Endothelial cell of umbilical vein (primary cell): ENCODE measurements at regions not wholly inside any gene's neighbourhood (a gene's known extent, or its start where the extent isn't known, plus 50 kb on each side); places are given as distances from the start of the nearest gene placed in this dataset.

Source experiments
- BruUV-seq: library from RNA; stranded (reverse); fragments of 400-500 nt; replicated peaks from 2 replicates; lab custom pipeline; 2021; lab: Mats Ljungman, UMichigan
- CTCF ChIA-PET: fragments of 300-600, 350-600 bp; sonication (Branson Sonifier 250); formaldehyde crosslinking; loops from one replicate; lab custom pipeline; 2021; ENCODE audit warnings: antibody characterized with exemption, inconsistent platforms; lab: Charles Lee
- POLR2A ChIA-PET: fragments of 300-600, 350-600 bp; sonication (Branson Sonifier 250); formaldehyde crosslinking; loops from one replicate; lab custom pipeline; 2021; ENCODE audit warnings: antibody characterized with exemption, inconsistent platforms; lab: Charles Lee
- DNase-seq: peaks from one replicate; pipeline ENCODE4 v3.0.0-alpha.2; 2011; ENCODE audit warnings: low read depth, low spot score
- FAIRE-seq: peaks from 2 replicates; lab custom pipeline; 2011; peaks lifted over from hg19 to GRCh38; lab: Jason Lieb, UNC
- H2AFZ ChIP-seq: 2 replicates; pipeline ENCODE4 v1.6.0; 2012; ENCODE audit warnings: low read depth, low read length, control low read depth, inconsistent platforms
- H3K27ac ChIP-seq: 2 replicates; pipeline ENCODE4 v1.5.1; 2011; ENCODE audit warnings: low read depth, mild to moderate bottlenecking, control low read depth, low read length, moderate library complexity; ENCODE audit not compliant: insufficient read depth
- H3K27me3 ChIP-seq, 2 experiments: 2 replicates each; pipeline versions ENCODE4 v1.6.0 to v1.6.1; 2011; ENCODE audit warnings: low read length in 2 of 2, mixed read lengths in 1 of 2; ENCODE audit not compliant: control insufficient read depth in 2 of 2, insufficient read depth in 2 of 2
- H3K36me3 ChIP-seq, 2 experiments: 2 replicates in 1 of 2; 3 replicates in 1 of 2; pipeline ENCODE4 v1.5.1; 2011; ENCODE audit warnings: low read length in 2 of 2, mild to moderate bottlenecking in 1 of 2, moderate library complexity in 1 of 2; ENCODE audit not compliant: control insufficient read depth in 2 of 2, insufficient read depth in 2 of 2; ENCODE audit errors: extremely low read depth in 1 of 2
- H3K4me1 ChIP-seq: 3 replicates; pipeline ENCODE4 v1.5.1; 2011; ENCODE audit warnings: mild to moderate bottlenecking, low read length; ENCODE audit not compliant: control insufficient read depth, insufficient read depth; ENCODE audit errors: extremely low read depth
- H3K4me2 ChIP-seq: 2 replicates; pipeline ENCODE4 v1.6.1; 2011; ENCODE audit warnings: low read length, control low read depth, mixed read lengths; ENCODE audit not compliant: insufficient read depth
- H3K4me3 ChIP-seq, 3 experiments: fragments of 200-600 bp in 1 of 3; sonication (generic), shearing (Covaris generic) in 1 of 3; replicated peaks in 1 of 3; 2 replicates each; pipeline ENCODE4 v1.5.1; 2011 to 2016; ENCODE audit warnings: control low read depth in 3 of 3, low read length in 3 of 3, mild to moderate bottlenecking in 2 of 3, inconsistent platforms in 1 of 3, low read depth in 1 of 3, moderate library complexity in 1 of 3; ENCODE audit not compliant: insufficient read depth in 1 of 3
- H3K79me2 ChIP-seq: 2 replicates; pipeline ENCODE4 v1.6.0; 2012; ENCODE audit warnings: low read length, inconsistent platforms; ENCODE audit not compliant: control insufficient read depth, insufficient read depth
- H3K9ac ChIP-seq: replicated peaks from 2 replicates; pipeline ENCODE3; 2011; ENCODE audit warnings: low read length, control low read depth; ENCODE audit not compliant: insufficient read depth; ENCODE audit errors: extremely low read depth
- H3K9me1 ChIP-seq: replicated peaks from 3 replicates; pipeline ENCODE4 v1.6.0; 2011; ENCODE audit warnings: mild to moderate bottlenecking, low read length; ENCODE audit not compliant: control insufficient read depth, insufficient read depth; ENCODE audit errors: extremely low read depth
- H3K9me3 ChIP-seq: replicated peaks from 2 replicates; pipeline ENCODE4 v1.5.1; 2012; ENCODE audit warnings: low read length, inconsistent platforms; ENCODE audit not compliant: control insufficient read depth, insufficient read depth
- H4K20me1 ChIP-seq: replicated peaks from 2 replicates; pipeline ENCODE3; 2011; ENCODE audit warnings: mild to moderate bottlenecking, low read length; ENCODE audit not compliant: control insufficient read depth, insufficient read depth; ENCODE audit errors: extremely low read depth
- CTCF ChIP-seq, 2 donors: IDR thresholded peaks; 1 replicate in 1 of 2; 2 replicates in 1 of 2; pipeline ENCODE4 v1.5.1; 2011; ENCODE audit warnings: low read length in 2 of 2, mild to moderate bottlenecking in 2 of 2, moderate library complexity in 2 of 2, control low read depth in 1 of 2, inconsistent platforms in 1 of 2, low read depth in 1 of 2; ENCODE audit not compliant: insufficient read depth in 1 of 2; ENCODE audit errors: extremely low read depth in 1 of 2
- EZH2 ChIP-seq: IDR thresholded peaks from 2 replicates; pipeline ENCODE4 v1.6.1; 2012; ENCODE audit warnings: borderline replicate concordance, low read depth, mild to moderate bottlenecking, moderate library complexity, low read length, inconsistent platforms; ENCODE audit not compliant: severe bottlenecking
- FOS ChIP-seq: IDR thresholded peaks from 2 replicates; pipeline ENCODE4 v1.6.1; 2011; ENCODE audit warnings: mild to moderate bottlenecking, low read length, moderate library complexity, borderline replicate concordance; ENCODE audit not compliant: insufficient read depth
- GATA2 ChIP-seq: IDR thresholded peaks from 2 replicates; pipeline ENCODE4 v1.7.0; 2011; ENCODE audit warnings: low read depth, mild to moderate bottlenecking, moderate library complexity, mixed read lengths, low read length; ENCODE audit not compliant: insufficient read length, insufficient read depth
- JUN ChIP-seq: IDR thresholded peaks from 2 replicates; pipeline ENCODE4 v1.6.1; 2011; ENCODE audit warnings: borderline replicate concordance, low read depth; ENCODE audit not compliant: insufficient read length, insufficient read depth
- MAX ChIP-seq: IDR thresholded peaks from 2 replicates; pipeline ENCODE4 v1.6.1; 2011; ENCODE audit not compliant: insufficient read depth, insufficient read length
- MYC ChIP-seq: IDR thresholded peaks from one replicate; pipeline ENCODE4 v1.6.1; 2011; ENCODE audit warnings: mild to moderate bottlenecking, low read depth, low read length
- POLR2A ChIP-seq: IDR thresholded peaks from 2 replicates; pipeline ENCODE4 v1.6.1; 2012; ENCODE audit warnings: low read depth, mild to moderate bottlenecking, control low read depth, low read length
- POLR2AphosphoS5 ChIP-seq: IDR thresholded peaks from 2 replicates; pipeline ENCODE4 v1.6.1; 2012; ENCODE audit warnings: low read depth, mild to moderate bottlenecking, control low read depth, low read length, moderate library complexity; ENCODE audit not compliant: insufficient read depth
- dilution Hi-C: fragments of 300-500 bp; cut with MboI; formaldehyde crosslinking; loops from one replicate; pipeline ENCODE4 v1.15.0; 2019; ENCODE audit warnings: low sequenced_read_pairs; ENCODE audit not compliant: extremely low pct_ligation_motif_present
- intact Hi-C: fragments of 100-400 bp; cut with micrococcal nuclease; formaldehyde crosslinking; loops from one replicate; pipeline ENCODE4 v1.10.0; 2022

- H3K79me2 ChIP-seq, result no peaks in the 10 kb centered on the region
- dilution Hi-C loops (no loop called here), intact Hi-C loops (no loop called here)
- no peak for TF ChIP-seq POLR2A
- no peak for TF ChIP-seq MAX
- TF ChIP-seq EZH2, result no peak
- TF ChIP-seq FOS, result no peak
- no peak for TF ChIP-seq MYC
- no peak for TF ChIP-seq GATA2
- no peak for TF ChIP-seq CTCF (IDR thresholded peaks at IDR 0.05; ENCODE audit: extremely low read depth in 1 of 2, insufficient read depth in 1 of 2, low read depth in 1 of 2, low read length in 2 of 2)
- no peak for TF ChIP-seq JUN
- no peak for TF ChIP-seq POLR2AphosphoS5
- no peak overlapping the region for H3K4me2 ChIP-seq
- H3K27ac ChIP-seq, result no peak overlapping the region
- H3K27me3 ChIP-seq, result no peaks in the 10 kb centered on the region
- ChIA-PET POLR2A (no interaction called here), CTCF (no interaction called here)
- no peaks in the 10 kb centered on the region for H4K20me1 ChIP-seq
- BruUV-seq, result no TSS peak
- no peaks in the 10 kb centered on the region for H3K36me3 ChIP-seq
- H3K9ac ChIP-seq, result no peak overlapping the region
- no peak for FAIRE-seq
- no peaks in the 10 kb centered on the region for H3K9me3 ChIP-seq
- H3K9me1 ChIP-seq, result no peaks in the 10 kb centered on the region
- H3K4me1 ChIP-seq, result no peaks in the 10 kb centered on the region
- H3K4me3 ChIP-seq, result no peak overlapping the region
- DNase-seq, result no peak
- H2AFZ ChIP-seq, result no peak overlapping the region
Measured at GRCh38 chr11:116085031-116085635, 580.9 kb upstream of the CADM1 start.
